Body of pancreas (tissue), 4 donors: ENCODE measurements at regions not wholly inside any gene's neighbourhood (a gene's known extent, or its start where the extent isn't known, plus 50 kb on each side); places are given as distances from the start of the nearest gene placed in this dataset.

Source experiments
- ATAC-seq: fragments of 150-250 bp; one replicate; pipeline ENCODE4 v1.9.1; 2016
- DNase-seq, 4 donors: peaks; one replicate each; pipeline ENCODE4 v3.0.0-alpha.2; 2019
- H3K27ac ChIP-seq, 4 donors: fragments of 200-600 bp; sonication (generic); 1 replicate in 3 of 4; 2 replicates in 1 of 4; pipeline versions ENCODE4 v1.5.1 to v1.6.1; 2016 to 2019; ENCODE audit warnings: mild to moderate bottlenecking in 1 of 4, mixed read lengths in 1 of 4, moderate library complexity in 1 of 4
- H3K27me3 ChIP-seq, 2 donors: fragments of 200-600 bp; sonication (generic); one replicate each; pipeline ENCODE4 v1.6.0; 2016; ENCODE audit warnings: mild to moderate bottlenecking in 1 of 2
- H3K36me3 ChIP-seq, 2 donors: fragments of 200-600 bp; sonication (generic); replicated peaks in 1 of 2; 2 replicates each; pipeline ENCODE4 v1.5.1; 2016; ENCODE audit warnings: low read depth in 2 of 2; ENCODE audit not compliant: insufficient read depth in 1 of 2
- H3K4me1 ChIP-seq: fragments of 200-600 bp; sonication (generic); one replicate; pipeline ENCODE4 v1.6.0; 2016
- H3K4me3 ChIP-seq, 2 donors: fragments of 200-600 bp; sonication (generic); 1 replicate in 1 of 2; 2 replicates in 1 of 2; pipeline ENCODE4 v1.5.1; 2016 to 2019
- H3K9me3 ChIP-seq, 3 donors: fragments of 200-600 bp; sonication (generic); 1 replicate in 2 of 3; 2 replicates in 1 of 3; pipeline ENCODE4 v1.5.1; 2016
- POLR2A ChIP-seq, 3 donors: fragments of 450-650 bp; IDR thresholded peaks; one replicate each; pipeline ENCODE4 v1.6.1; 2016; ENCODE audit warnings: antibody characterized with exemption in 3 of 3, mild to moderate bottlenecking in 2 of 3
- WGBS, 2 donors: methylation state at CpG; one replicate each; pipeline ENCODE4 v1.1.5; 2017; 5-methylcytosine and 5-hydroxymethylcytosine counted together
- intact Hi-C: fragments of 100-400 bp; cut with DNase I; formaldehyde crosslinking; loops from one replicate; pipeline ENCODE4 v1.15.1; 2023
- TF ChIP-seq, protein P1 (sequence below), 7 experiments: fragments of 450-650 bp in 4 of 7; fragments of 200-600 bp in 3 of 7; sonication (generic) in 3 of 7; IDR thresholded peaks; one replicate each; pipeline ENCODE4 v1.5.1; 2016 to 2019; ENCODE audit warnings: antibody characterized with exemption in 7 of 7

DNA sequence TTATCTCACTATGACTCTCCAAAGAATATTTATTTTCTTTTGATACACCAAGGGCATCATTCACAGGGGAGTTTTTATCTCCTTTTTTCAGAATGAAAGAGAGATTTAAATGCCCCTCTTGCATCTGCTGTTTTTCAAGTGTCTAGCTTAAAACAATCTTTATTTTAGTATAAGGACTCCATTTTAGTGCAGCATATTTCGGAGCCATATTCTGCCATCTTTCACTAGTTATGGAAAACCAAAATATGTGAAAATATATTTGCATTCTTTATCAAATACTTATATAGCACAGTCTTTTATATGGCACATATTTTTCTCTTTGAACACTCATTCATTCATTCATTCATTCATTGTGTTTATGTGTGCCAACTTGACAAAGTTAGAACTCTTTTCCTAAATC, 1130.2 kb downstream of the SLITRK5 start:
- TF ChIP-seq, protein P1, sequence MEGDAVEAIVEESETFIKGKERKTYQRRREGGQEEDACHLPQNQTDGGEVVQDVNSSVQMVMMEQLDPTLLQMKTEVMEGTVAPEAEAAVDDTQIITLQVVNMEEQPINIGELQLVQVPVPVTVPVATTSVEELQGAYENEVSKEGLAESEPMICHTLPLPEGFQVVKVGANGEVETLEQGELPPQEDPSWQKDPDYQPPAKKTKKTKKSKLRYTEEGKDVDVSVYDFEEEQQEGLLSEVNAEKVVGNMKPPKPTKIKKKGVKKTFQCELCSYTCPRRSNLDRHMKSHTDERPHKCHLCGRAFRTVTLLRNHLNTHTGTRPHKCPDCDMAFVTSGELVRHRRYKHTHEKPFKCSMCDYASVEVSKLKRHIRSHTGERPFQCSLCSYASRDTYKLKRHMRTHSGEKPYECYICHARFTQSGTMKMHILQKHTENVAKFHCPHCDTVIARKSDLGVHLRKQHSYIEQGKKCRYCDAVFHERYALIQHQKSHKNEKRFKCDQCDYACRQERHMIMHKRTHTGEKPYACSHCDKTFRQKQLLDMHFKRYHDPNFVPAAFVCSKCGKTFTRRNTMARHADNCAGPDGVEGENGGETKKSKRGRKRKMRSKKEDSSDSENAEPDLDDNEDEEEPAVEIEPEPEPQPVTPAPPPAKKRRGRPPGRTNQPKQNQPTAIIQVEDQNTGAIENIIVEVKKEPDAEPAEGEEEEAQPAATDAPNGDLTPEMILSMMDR (IDR thresholded peaks at IDR 0.05), result no peak
- no peak for TF ChIP-seq POLR2A (IDR thresholded peaks at IDR 0.05)
- no peaks in the 10 kb centered on the region for H3K36me3 ChIP-seq
- no peak overlapping the region for H3K27ac ChIP-seq
- no peaks in the 10 kb centered on the region for H3K27me3 ChIP-seq
- no peak for DNase-seq
- no peak for ATAC-seq
- H3K4me3 ChIP-seq, result no peak overlapping the region
- H3K9me3 ChIP-seq, result no peaks in the 10 kb centered on the region
- intact Hi-C loops, result no loop called here
- H3K4me1 ChIP-seq, result no peaks in the 10 kb centered on the region
- 72 to 82% methylated on average over 1 of the region's 1 CpG for WGBS, 2 donors

DNA sequence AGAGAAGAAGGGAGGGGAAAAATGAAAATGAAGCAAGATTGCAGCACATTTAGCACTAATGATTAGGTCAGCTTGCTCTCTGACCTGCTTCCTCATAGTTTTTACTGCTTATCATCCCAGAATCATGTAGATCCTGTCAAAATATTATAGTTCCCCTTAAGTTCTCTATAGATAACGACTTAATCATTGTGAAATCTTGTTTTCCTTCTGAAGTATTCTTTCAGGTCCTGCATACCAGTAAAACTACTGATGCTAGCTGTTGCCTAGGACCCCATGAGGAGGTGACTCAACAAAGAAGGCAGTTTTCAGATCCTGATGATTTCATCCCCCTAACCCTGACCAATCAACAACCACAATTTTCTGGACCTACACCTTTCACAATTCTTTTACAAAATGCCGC, 1131.7 kb downstream of the SLITRK5 start:
- WGBS, 2 donors, result 52 to 55% methylated on average over 2 of the region's 2 CpGs
- Histone ChIP-seq H3K9me3 (no peaks in the 10 kb centered on the region), H3K4me1 (no peaks in the 10 kb centered on the region), H3K4me3 (no peak overlapping the region), H3K27ac (no peak overlapping the region), H3K27me3 (no peaks in the 10 kb centered on the region), H3K36me3 (no peaks in the 10 kb centered on the region)
- DNase-seq (no peak), ATAC-seq (no peak)
- TF ChIP-seq, protein P1 (IDR thresholded peaks at IDR 0.05), result no peak
- TF ChIP-seq POLR2A (IDR thresholded peaks at IDR 0.05), result no peak
- intact Hi-C loops, result no loop called here

DNA sequence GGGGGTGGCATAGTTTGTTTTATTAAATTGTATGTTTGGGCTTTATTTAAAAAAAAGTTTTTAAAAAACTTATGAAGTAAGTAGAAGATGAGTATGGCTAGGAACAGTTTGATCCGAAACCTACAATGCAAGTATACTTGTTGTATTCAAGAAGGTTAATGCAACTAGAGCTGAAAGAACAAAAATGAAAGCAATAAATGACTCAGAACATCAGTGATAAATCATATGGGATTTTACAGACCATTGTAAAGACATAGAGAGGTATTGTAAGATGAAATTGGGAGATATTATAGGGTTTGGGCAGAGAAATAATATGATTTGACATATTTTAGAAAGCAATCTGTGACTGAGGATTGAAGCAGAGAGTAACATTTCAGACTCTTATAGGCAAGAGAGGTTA, 1135.3 kb downstream of the SLITRK5 start:
- Histone ChIP-seq H3K27ac (no peak overlapping the region), H3K4me3 (no peak overlapping the region), H3K36me3 (no peaks in the 10 kb centered on the region), H3K4me1 (no peaks in the 10 kb centered on the region), H3K9me3 (peaks cover 0 to 10% (median 0%) of the 10 kb centered on the region in 3 donors), H3K27me3 (no peaks in the 10 kb centered on the region)
- WGBS, 2 donors, result 76 to 78% methylated on average over 1 of the region's 1 CpG
- DNase-seq (no peak), ATAC-seq (no peak)
- intact Hi-C loops, result no loop called here
- TF ChIP-seq POLR2A (IDR thresholded peaks at IDR 0.05), result no peak
- TF ChIP-seq, protein P1 (IDR thresholded peaks at IDR 0.05), result no peak

DNA sequence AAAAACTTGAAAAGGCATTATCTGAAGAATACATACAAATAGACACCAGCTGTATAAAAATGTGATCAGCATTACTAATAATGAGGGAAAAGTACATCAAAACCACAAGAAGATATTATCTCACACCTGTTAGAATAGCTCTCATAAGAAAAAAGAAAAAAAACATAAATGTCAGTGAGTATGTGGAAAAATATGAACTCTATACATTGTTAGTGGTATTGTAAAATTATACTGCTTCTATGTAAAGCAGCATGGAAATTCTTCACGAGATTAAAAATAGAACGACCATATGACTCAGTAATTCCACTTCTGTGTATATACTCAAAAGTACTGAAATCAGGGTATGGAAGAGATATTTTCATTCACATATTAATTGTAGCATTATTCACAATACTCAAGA, 1146.4 kb downstream of the SLITRK5 start:
- intact Hi-C loops, result no loop called here
- Histone ChIP-seq H3K4me1 (no peaks in the 10 kb centered on the region), H3K9me3 (no peaks in the 10 kb centered on the region), H3K36me3 (no peaks in the 10 kb centered on the region), H3K27ac (no peak overlapping the region), H3K4me3 (no peak overlapping the region), H3K27me3 (no peaks in the 10 kb centered on the region)
- WGBS, 2 donors, result 58 to 72% methylated on average over 2 of the region's 2 CpGs
- no peak for ATAC-seq
- no peak for DNase-seq
- TF ChIP-seq POLR2A (IDR thresholded peaks at IDR 0.05), result no peak
- TF ChIP-seq, protein P1 (IDR thresholded peaks at IDR 0.05), result no peak

DNA sequence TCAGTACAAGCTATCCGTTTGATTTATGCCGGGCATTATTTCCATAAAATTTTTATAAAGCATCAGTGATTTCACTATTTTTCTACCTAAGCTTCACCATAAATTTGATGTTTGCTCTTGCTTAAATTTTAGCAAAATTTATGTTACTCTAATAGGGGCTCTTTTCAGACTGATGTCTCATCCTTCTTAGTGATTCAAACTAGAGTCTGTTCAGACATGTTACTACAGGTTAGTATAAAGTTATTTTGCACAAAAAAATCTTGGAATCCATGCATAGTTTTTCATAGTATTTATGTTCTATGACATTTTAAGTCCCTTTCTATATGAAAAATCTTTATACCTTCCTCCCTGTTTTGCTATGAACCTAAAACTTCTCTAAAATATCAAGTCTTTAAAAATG, 1151.9 kb downstream of the SLITRK5 start:
- ATAC-seq (no peak), DNase-seq (no peak)
- intact Hi-C loops, result no loop called here
- TF ChIP-seq, protein P1 (IDR thresholded peaks at IDR 0.05), result no peak
- no peak for TF ChIP-seq POLR2A (IDR thresholded peaks at IDR 0.05)
- Histone ChIP-seq H3K9me3 (no peaks in the 10 kb centered on the region), H3K36me3 (no peaks in the 10 kb centered on the region), H3K27ac (no peak overlapping the region), H3K27me3 (no peaks in the 10 kb centered on the region), H3K4me3 (no peak overlapping the region), H3K4me1 (no peaks in the 10 kb centered on the region)
- 67 to 73% methylated on average over 2 of the region's 2 CpGs for WGBS, 2 donors
